ENCODE measurements at regions not wholly inside any gene's neighbourhood (a gene's known extent, or its start where the extent isn't known, plus 50 kb on each side); places are given as distances from the start of the nearest gene placed in this dataset.

GRCh38 chr4:32136081-32136787 lies 1416.1 kb downstream of the PCDH7 start:
- peaks cover 36% of the 10 kb centered on the region for H3K4me1 Mint-ChIP-seq (ENCODE audit: insufficient read depth, unreplicated experiment)
- TF ChIP-seq, protein P1, sequence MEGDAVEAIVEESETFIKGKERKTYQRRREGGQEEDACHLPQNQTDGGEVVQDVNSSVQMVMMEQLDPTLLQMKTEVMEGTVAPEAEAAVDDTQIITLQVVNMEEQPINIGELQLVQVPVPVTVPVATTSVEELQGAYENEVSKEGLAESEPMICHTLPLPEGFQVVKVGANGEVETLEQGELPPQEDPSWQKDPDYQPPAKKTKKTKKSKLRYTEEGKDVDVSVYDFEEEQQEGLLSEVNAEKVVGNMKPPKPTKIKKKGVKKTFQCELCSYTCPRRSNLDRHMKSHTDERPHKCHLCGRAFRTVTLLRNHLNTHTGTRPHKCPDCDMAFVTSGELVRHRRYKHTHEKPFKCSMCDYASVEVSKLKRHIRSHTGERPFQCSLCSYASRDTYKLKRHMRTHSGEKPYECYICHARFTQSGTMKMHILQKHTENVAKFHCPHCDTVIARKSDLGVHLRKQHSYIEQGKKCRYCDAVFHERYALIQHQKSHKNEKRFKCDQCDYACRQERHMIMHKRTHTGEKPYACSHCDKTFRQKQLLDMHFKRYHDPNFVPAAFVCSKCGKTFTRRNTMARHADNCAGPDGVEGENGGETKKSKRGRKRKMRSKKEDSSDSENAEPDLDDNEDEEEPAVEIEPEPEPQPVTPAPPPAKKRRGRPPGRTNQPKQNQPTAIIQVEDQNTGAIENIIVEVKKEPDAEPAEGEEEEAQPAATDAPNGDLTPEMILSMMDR (IDR thresholded peaks at IDR 0.05; ENCODE audit: unreplicated experiment) = no peak
- BruUV-seq (replicated peaks) = TSS peak; percentile 44
- intact Hi-C loops (cut with micrococcal nuclease) = no loop called here
- peak; percentile 76 for DNase-seq (ENCODE audit: unreplicated experiment)
- ChIA-PET CTCF (no interaction called here), POLR2A (interaction anchor here (0.7 to 1.3 kb wide), 2 partner anchors 11 to 160 kb away, joined by 3 read pairs; no protein-coding TSS in a partner anchor)
- H3K9me3 Mint-ChIP-seq (ENCODE audit: unreplicated experiment) = no peaks in the 10 kb centered on the region
- no peak overlapping the region for H3K4me3 Mint-ChIP-seq (ENCODE audit: unreplicated experiment)
- peak overlapping the region; percentile 98 for H3K27ac Mint-ChIP-seq (ENCODE audit: low read depth, unreplicated experiment)
- no peaks in the 10 kb centered on the region for H3K27me3 Mint-ChIP-seq (ENCODE audit: insufficient read depth, unreplicated experiment)
- no peaks in the 10 kb centered on the region for H3K36me3 Mint-ChIP-seq (ENCODE audit: insufficient read depth, unreplicated experiment)

DNA sequence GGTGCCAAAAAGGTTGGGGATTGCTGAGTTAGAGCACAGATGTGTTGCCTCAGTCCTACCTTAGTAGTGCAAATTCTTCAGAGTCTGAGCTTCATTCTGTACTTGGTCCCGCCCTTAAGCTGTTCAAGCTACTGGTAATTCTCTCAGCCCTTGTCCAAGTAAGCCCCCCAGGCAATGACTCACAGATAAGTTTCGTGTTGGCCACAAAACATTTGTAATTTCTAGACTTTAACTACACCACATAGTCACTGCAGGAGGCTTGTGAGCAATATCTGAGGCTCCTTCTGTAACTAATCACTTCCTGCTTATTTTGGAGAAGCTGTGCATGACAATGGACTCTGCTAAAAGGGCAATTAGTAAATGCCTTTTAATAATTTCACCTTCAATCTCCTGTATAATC lies 1420.5 kb downstream of the PCDH7 start:
- BruUV-seq (replicated peaks) = no TSS peak
- peak; percentile 93 for DNase-seq (ENCODE audit: unreplicated experiment)
- intact Hi-C loops (cut with micrococcal nuclease) = no loop called here
- no peaks in the 10 kb centered on the region for H3K36me3 Mint-ChIP-seq (ENCODE audit: insufficient read depth, unreplicated experiment)
- TF ChIP-seq, protein P1 (IDR thresholded peaks at IDR 0.05; ENCODE audit: unreplicated experiment) = no peak
- ChIA-PET POLR2A (interaction anchor here (0.6 to 1.2 kb wide), 6 partner anchors 8 to 136 kb away, joined by 3 to 4 read pairs (median 3); no protein-coding TSS in a partner anchor), CTCF (no interaction called here)
- H3K27me3 Mint-ChIP-seq (ENCODE audit: insufficient read depth, unreplicated experiment) = no peaks in the 10 kb centered on the region
- peak overlapping the region; percentile 88 for H3K27ac Mint-ChIP-seq (ENCODE audit: low read depth, unreplicated experiment)
- no peaks in the 10 kb centered on the region for H3K9me3 Mint-ChIP-seq (ENCODE audit: unreplicated experiment)
- peak overlapping the region; percentile 12 for H3K4me3 Mint-ChIP-seq (ENCODE audit: unreplicated experiment)
- H3K4me1 Mint-ChIP-seq (ENCODE audit: insufficient read depth, unreplicated experiment) = peaks cover 22% of the 10 kb centered on the region

GRCh38 chr4:32142075-32142474 lies 1421.9 kb downstream of the PCDH7 start:
- no peak for DNase-seq (ENCODE audit: unreplicated experiment)
- TF ChIP-seq, protein P1 (IDR thresholded peaks at IDR 0.05; ENCODE audit: unreplicated experiment) = no peak
- H3K27ac Mint-ChIP-seq (ENCODE audit: low read depth, unreplicated experiment) = peak overlapping the region; percentile 88
- ChIA-PET POLR2A (interaction anchor here (1.2 kb wide), 1 partner anchor 10 kb away, joined by 3 read pairs; no protein-coding TSS in a partner anchor), CTCF (interaction anchor here (1.0 kb wide), 1 partner anchor 101 kb away, joined by 3 read pairs; no protein-coding TSS in a partner anchor)
- H3K4me1 Mint-ChIP-seq (ENCODE audit: insufficient read depth, unreplicated experiment) = peaks cover 12% of the 10 kb centered on the region
- BruUV-seq (replicated peaks) = no TSS peak
- intact Hi-C loops (cut with micrococcal nuclease) = no loop called here
- H3K36me3 Mint-ChIP-seq (ENCODE audit: insufficient read depth, unreplicated experiment) = no peaks in the 10 kb centered on the region
- no peaks in the 10 kb centered on the region for H3K27me3 Mint-ChIP-seq (ENCODE audit: insufficient read depth, unreplicated experiment)
- no peaks in the 10 kb centered on the region for H3K9me3 Mint-ChIP-seq (ENCODE audit: unreplicated experiment)
- no peak overlapping the region for H3K4me3 Mint-ChIP-seq (ENCODE audit: unreplicated experiment)

DNA sequence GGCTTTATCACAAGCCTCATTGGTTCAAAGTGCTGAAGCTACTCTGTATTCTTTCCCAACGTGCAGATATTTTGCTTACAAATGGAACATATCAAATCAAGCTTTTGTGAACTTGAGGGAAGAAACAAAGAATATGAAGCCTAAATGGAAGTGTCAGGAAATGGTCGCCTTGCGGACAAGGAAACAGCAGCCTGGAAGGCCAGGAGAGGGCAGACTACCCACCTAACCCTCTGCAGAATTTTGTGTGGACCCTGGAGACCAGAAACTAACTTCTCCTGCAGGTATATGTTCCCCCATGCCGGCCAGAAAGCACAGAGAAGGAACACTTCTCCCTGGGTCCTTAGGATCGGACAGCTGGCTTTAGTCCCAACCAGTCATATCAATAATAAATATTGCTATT lies 1425.8 kb downstream of the PCDH7 start:
- no peaks in the 10 kb centered on the region for H3K9me3 Mint-ChIP-seq (ENCODE audit: unreplicated experiment)
- TF ChIP-seq, protein P1 (IDR thresholded peaks at IDR 0.05; ENCODE audit: unreplicated experiment) = no peak
- intact Hi-C loops (cut with micrococcal nuclease) = no loop called here
- CTCF ChIA-PET = no interaction called here
- POLR2A ChIA-PET = no interaction called here
- H3K27ac Mint-ChIP-seq (ENCODE audit: low read depth, unreplicated experiment) = no peak overlapping the region
- no peak for DNase-seq (ENCODE audit: unreplicated experiment)
- no peaks in the 10 kb centered on the region for H3K36me3 Mint-ChIP-seq (ENCODE audit: insufficient read depth, unreplicated experiment)
- H3K4me1 Mint-ChIP-seq (ENCODE audit: insufficient read depth, unreplicated experiment) = peaks cover 9% of the 10 kb centered on the region
- H3K27me3 Mint-ChIP-seq (ENCODE audit: insufficient read depth, unreplicated experiment) = no peaks in the 10 kb centered on the region
- H3K4me3 Mint-ChIP-seq (ENCODE audit: unreplicated experiment) = no peak overlapping the region
- BruUV-seq (replicated peaks) = no TSS peak

Data from MCF 10A (cell line).